G401 (cell line): ENCODE measurements at regions not wholly inside any gene's neighbourhood (a gene's known extent, or its start where the extent isn't known, plus 50 kb on each side); places are given as distances from the start of the nearest gene placed in this dataset.
A peak's percentile ranks its signal among the peaks of the same experiment; 100 is the strongest.
"Not testable (repeated sequence)": the region's sequence is repeated elsewhere in the genome, so short reads cannot be mapped to it uniquely, and the experiment has no call there.

Experiments used
- DNase-seq: peaks from one replicate; pipeline ENCODE4 v3.0.0-alpha.2; 2015; ENCODE audit warnings: low spot score
- in situ Hi-C: cut with HindIII; loops from 2 replicates; pipeline ENCODE4 v1.10.0; 2016; ENCODE audit warnings: low sequenced_read_pairs, mixed read lengths

DNA sequence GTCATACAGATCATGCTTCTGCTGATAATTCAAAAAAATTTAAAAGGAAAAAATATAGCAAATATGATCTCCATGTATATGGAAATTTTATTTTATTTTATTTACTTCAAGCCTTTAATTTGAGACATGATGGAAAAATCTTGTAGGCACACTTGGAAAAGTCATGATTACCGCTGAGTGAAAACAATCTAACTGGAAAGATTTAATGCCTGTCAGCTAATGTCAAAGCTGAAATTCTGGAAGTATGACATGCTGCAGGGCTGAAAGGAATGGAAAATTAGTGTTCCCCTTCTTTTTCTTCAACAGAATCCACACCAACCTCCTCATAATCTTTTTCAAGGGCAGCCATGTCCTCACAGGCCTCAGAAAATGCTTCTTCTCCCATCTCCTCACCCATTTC, 58.2 kb downstream of the RPRM start:
- in situ Hi-C loops, result no loop called here
- no peak for DNase-seq

DNA sequence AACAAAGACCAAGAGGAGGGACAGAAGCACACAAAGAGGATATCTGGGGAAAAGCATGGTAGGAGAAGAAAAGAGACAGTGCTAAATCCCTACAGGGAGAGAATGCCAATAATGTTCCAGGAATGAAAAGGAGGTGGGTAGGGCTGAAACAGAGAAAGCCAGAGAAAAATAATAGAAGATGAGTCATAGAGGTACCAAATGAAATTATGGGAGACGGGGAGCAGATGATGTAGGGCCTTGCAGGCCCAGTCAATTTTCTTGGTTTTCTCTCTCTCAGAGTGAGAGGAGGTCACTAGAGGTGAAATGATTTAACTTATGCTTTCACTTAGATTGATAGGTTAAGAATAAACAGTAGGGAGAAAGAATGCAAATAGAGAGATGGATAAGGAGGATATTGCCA, 61.5 kb downstream of the RPRM start:
- in situ Hi-C loops, result no loop called here
- no peak for DNase-seq

DNA sequence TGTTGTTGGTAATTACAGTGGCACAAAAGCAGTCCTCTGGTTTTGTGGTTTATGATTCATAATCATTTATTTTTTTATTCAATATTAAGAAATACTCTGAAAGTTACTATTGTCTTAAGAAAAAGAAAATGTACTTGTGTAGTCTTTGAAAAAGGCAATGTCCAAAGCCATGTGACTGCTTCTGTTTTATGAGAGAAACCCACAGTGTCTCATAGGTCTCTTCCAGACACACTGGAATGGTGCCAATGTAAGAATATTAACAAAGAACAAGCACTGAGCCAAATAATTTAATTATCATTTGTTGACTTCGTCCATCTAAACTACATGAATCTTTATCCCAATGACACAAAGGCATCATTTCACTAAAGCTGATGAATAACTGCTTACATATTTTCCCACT, 62.5 kb downstream of the RPRM start:
- in situ Hi-C loops, result no loop called here
- no peak for DNase-seq

DNA sequence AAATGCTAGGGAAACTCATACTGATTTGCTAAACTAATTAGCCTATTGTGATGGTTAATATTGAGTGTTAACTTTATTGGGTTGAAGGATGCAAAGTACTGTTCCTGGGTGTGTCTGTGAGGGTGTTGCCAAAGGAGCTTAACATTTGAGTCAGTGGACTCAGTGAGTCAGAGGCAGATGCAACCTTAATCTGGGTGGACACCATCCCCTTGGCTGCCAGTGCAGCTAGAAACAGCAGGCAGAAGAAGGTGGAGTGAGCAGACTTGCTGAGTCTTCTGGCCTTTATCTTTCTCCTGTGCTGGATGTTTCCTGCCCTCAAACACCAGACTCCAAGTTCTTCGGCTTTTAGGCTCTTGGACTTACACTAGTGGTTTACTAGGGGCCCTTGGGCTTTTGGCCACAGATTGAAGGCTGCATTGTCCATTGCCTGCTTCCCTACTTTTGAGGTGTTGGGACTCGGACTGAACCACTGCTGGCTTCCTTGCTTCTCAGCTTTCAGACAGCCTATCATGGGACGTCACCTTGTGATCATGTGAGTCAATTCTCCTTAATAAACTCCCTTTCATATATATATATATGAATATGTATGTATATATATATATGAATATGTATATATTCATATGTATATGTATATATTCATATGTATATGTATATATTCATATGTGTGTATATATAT, 69.7 kb downstream of the RPRM start:
- in situ Hi-C loops, result no loop called here

DNA sequence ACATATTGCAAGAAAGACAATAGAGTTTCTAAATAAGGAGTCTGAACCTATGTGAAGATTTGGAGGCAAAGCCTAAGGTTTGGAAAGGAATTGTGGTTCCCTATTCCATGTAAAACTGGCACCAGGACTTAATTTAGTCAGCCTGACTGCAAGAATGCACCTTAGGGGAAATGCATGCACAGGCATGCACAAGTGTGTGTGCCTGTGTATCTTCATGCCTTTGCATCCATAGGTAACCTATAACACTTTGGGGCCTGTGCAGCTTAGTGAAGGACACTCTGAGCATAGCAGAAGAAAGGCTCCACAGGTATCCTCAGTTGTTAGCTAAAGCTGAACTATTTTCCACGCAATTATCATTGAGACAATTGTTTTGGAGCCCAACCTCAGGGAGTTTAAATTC, 73.4 kb downstream of the RPRM start:
- in situ Hi-C loops, result no loop called here
- DNase-seq, result no peak

More for the DNA sequence above, 69.7 kb downstream of the RPRM start:
- no peak for DNase-seq

DNA sequence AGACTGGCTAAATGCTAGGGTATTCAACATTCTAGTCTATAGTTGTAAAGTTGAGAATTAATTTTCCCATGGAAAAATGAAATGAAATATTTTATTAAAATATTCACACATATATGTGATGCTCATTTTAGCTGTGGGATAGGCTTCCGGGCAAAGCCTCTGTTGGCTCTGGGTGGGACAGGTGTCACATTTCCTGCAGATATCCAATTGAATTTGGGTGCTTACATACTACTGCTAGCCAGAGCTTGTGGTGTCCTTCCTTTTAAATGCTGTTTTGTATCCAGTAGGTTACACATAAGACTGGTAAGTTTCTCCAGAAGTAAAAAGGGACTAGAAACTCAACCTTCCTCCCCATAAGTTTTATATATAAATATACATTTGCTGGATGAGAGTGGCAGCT, 73.8 kb downstream of the RPRM start:
- in situ Hi-C loops, result no loop called here
- DNase-seq, result no peak

DNA sequence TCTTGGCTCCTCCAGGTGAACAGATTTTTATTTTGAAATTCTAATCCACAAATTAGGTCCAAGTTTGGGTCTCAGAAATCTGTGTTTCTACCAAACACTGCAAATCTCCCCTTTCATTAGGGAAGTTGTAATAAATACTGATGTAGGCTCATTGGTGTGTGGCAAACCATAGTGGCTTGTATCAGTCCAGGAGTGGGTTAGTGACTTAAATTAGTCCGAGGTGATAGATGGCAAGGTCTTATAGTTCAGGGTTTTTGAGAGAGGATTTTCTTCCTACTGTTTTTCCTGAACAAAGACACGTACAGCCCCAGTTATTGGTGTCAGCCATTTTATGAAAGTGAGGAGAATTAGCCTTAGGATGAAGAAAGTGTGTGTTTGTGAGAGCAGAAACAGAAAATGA, 74.6 kb downstream of the RPRM start:
- no peak for DNase-seq
- in situ Hi-C loops, result no loop called here

DNA sequence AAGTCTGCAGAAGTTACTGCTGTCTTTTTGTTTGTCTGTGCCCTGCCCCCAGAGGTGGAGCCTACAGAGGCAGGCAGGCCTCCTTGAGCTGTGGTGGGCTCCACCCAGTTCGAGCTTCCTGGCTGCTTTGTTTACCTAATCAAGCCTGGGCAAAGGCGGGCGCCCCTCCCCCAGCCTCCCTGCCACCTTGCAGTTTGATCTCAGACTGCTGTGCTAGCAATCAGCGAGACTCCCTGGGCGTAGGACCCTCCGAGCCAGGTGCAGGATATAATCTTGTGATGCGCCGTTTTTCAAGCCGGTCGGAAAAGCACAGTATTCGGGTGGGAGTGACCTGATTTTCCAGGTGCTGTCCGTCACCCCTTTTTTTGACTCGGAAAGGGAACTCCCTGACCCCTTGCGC, 75.2 kb downstream of the RPRM start:
- DNase-seq, result not testable (repeated sequence)

DNA sequence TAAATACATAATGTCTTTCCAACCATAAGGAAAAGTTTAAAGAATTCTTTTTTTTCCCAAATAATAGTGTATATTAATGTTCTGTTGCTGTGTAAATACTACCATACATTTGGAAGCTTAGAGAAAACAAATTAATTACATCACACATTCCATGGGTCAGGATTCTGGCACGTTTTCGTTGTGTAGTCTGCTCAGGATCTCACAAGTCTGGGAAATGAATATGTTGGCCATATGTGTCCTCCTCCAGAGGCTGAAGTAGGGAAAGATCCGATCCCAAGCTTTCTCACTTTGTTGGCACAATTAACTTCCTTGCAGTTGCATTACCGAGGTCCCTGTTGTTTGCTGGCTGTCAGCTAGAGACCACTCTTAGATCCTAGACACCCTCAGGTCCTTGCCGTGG, 83.9 kb downstream of the RPRM start:
- in situ Hi-C loops, result no loop called here
- DNase-seq, result no peak

More for the DNA sequence above, 75.2 kb downstream of the RPRM start:
- in situ Hi-C loops, result not testable (repeated sequence)

DNA sequence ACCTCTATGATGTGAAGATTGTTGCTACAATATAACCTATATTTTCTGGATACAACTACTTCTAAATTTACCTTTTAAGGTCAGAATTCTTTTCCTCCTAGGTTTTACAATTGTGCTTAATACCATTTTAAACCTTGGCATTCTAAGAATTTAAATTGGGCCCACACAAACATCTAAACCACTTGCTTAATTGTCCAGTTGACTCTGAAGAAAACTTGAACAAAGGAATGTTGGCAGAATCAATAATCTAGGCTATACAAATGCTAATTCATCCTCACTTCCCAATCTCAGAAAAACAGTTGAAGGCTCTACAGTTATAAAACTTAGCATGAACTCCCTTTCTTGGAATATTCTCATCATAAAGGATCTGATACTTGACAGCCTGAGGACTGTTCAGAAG, 84.3 kb downstream of the RPRM start:
- in situ Hi-C loops, result no loop called here
- DNase-seq, result no peak

DNA sequence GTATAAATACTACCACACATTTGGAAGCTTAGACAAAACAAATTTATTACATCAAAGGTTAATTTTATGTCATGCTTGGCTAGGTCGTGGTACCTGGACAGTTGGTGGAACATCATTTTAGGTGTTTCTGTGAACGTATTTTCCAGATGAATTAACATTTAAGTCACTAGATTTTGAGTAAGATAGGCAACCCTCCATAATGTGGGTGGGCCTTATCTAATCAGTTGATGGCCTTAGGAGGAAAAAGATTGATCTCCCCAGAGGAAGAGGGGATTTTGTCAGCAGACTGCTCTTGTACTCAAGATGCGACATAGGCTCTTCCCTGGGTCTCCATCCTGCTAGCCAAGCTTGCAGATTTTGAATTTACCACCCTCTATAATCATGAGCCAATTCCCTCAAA, 85.0 kb downstream of the RPRM start:
- DNase-seq, result no peak

DNA sequence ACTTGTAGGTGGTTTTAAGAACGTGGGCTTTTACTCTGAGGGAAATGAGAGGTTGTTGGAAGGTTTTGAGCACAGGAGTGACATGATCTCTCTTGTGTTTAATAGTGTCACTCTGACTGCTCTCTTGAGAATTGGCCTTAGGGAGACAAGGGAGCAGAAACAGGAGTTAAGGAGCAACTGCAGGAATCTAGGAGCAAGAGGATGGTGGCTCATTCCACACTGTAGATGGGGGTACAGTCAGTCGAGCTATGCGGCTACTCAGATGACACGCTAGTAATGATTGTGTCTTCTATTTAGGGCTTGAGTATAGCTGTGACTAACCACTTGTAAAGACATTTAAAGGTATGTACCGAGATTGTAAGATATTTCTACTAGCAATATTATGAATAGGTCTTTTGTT, 87.4 kb downstream of the RPRM start:
- in situ Hi-C loops, result no loop called here
- no peak for DNase-seq

More for the DNA sequence above, 85.0 kb downstream of the RPRM start:
- in situ Hi-C loops, result no loop called here

DNA sequence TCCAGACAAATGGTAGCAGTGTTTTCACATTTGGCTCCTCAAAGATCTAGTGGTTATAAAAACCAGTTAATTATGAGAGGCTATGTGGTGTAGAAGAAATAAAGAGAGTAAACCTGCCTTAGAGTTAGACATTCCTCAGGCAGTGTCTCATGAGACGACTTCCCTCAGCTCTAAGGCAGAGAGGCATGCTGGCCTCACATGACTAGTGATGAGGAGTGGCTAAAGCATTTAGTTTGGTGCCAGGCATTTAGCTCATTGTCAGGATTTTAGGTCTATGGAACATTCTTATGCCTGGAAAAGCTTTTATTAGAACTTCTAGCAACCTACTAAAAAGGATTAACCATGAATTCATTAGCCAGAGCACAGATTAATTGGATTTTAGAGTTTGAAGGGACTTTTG, 90.3 kb downstream of the RPRM start:
- in situ Hi-C loops, result no loop called here
- DNase-seq, result peak; percentile 63

DNA sequence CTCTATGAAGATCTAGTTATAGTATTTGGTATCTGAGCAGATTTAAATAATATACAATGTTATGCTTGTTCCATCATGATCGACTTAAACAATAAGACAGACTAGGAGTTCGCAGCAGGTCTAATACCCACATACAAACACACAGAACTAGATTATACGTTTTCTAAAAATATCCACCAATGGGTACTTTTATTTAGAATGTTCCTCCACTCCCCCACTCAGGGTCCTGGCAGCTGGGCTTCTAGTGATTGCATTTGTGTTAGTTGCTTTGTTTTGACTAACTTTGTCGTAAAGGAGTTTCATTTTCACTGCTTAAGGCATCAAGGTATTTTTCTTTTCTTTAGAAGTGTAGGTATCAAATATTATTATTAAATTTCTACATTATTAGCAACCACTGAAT, 91.4 kb downstream of the RPRM start:
- peak; percentile 29 for DNase-seq

DNA sequence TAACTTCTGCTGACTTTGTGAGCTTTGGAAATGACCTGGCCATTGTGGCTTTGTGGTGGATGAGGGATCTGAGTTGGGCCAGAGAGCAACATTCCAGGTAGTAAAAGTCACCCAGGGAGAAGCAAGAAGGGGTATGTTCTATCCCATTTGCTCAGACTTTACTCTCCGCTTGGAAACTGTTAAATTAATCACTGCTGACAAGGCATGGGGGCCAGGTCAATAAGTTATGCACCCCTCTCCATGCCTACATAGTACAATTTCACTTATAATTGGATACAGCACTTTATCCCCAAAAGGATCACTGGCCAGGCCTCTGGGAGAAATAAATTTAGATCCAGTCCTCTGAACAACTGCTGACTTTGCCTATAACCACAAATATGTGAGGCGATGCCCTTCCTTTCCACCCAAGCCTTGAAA, 92.1 kb downstream of the RPRM start:
- in situ Hi-C loops, result no loop called here
- peak; percentile 41 for DNase-seq

More for the DNA sequence above, 91.4 kb downstream of the RPRM start:
- in situ Hi-C loops, result no loop called here

DNA sequence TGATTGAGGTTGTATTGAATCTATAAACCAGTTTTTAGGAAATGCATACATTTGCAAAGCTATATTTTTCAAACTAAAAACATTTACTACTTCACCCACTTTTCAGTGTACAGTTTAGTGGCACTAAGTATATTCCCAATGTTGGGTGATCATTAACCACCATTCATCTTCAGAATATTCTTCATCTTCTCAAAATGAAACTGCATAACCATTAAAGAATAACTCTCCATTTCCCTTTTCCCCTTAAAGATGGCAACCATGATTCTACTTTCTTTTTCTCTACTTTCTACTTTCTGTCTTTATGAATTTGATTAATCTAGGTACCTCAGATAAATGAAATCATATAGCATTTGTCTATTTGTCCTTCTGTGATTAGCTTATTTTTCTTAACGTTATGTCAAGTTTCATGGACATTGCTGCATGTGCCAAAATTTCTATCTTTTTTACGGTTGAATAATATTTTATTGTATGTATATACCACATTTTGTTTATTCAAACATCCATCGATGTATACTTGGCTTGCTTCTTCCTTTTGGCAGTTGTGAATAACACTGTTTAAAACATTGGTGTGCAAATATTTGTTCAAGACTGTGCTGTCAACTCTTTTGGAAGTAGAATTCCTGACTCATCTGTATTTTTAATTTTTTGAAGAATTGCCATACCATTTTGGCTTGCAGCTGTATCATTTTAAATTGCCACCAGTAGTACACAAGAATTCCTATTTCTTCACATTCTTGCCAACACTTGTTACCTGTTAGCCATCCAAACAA, 104.9 kb downstream of the RPRM start:
- in situ Hi-C loops, result no loop called here

DNA sequence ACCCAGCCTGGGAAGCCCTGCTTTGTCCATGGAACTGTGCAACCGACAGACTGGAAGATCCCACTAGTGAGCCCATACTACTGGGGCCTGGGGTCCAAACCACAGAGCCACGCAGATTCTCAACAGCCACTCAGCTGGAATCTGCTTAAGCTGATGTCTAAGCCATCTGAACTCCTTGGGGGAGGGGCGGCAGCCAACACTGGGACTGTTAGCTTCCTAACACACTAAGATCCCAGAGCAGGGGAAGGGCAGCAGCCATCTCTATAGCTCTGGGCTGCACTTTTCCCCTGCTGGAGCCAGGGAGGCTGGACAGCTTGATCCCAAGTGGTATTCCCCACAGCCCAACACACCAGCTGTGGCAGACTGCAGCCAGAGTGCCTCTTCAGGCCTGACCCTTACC, 118.3 kb downstream of the RPRM start:
- no peak for DNase-seq
- in situ Hi-C loops, result no loop called here

More for the DNA sequence above, 104.9 kb downstream of the RPRM start:
- no peak for DNase-seq

DNA sequence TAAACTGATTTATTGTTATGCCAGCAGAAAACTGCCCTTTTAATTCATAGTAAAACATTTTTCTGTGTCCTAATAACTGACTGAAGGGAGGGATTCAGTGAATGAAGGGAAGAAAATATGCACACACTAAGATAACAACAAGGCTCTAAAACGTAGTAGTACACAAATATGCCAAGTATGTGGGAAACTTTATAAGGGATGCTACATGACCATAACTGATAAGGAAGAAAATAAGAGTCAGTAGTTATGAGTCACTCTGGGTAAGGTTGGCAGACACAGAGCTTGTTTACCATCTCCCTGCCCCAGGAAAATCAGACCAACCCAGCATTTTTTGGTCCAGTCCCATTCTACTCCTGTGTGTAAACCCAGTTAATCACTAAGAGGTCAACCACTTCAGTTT, 124.2 kb downstream of the RPRM start:
- DNase-seq, result no peak
- in situ Hi-C loops, result no loop called here

DNA sequence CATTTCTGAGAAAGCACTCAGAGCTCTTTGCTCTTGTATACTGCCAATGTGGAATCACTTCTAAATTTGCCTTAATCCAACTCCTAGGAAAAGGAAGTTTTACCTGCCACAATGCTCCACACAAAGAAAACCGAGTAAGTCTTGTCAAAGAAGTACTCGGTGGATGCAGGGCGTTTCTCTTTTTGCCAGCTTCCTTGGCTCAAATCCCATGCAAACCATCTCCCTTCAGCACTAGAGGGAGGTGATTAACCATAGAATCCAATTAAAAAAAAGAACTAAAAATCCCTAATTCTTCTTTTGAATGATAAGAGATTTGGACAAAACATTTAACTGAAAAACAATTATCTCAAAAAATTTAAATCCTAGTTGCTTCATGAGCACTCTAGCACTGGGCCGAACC, 129.0 kb downstream of the RPRM start:
- no peak for DNase-seq
- in situ Hi-C loops, result no loop called here

DNA sequence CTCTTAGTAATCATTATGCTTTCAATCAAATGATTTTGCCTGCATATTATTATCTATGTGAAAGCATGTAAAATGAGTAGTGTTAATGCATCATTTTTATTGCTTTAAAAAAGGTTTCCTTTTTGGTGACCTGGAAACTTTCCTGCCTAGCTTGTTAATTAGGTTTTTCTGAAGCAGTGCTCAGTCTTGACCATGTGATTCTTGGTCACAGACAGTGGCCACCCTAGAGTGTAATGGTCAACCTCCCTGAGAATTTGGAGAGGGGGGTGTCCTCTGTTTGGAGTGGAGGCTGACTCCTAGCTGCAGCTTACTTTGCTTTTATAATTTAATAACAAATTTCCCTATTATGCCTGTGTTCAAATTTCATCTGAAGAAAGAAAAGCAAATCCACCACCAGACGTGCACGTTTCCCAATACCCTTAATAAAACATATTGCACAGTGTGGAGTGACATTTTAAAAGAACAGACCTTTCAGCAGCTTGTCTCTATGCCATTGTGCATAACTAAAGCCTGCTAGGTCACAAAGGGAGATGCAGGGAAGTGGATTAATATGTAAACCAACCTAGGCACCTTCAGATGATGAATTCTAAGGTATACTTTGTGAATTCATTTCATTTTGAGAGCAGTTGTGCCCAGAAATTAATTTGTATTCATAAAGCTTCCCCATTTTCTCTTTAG, 130.6 kb downstream of the RPRM start:
- in situ Hi-C loops, result no loop called here
- DNase-seq, result no peak
